HCT116 (cell line): ENCODE measurements at regions not wholly inside any gene's neighbourhood (a gene's known extent, or its start where the extent isn't known, plus 50 kb on each side); places are given as distances from the start of the nearest gene placed in this dataset.

Experiments used
- ATAC-seq: fragments of 200-7000 bp; cut with Tn5 transposase; 2 replicates; pipeline ENCODE4 v1.9.1; 2020; ENCODE audit warnings: mild to moderate bottlenecking, moderate library complexity
- BruUV-seq: library from RNA; stranded (reverse); fragments of 400-500 nt; replicated peaks from 2 replicates; lab custom pipeline; 2021; lab: Mats Ljungman, UMichigan
- CTCF ChIA-PET: fragments of 300-600 bp; sonication (Branson Sonifier 250); formaldehyde crosslinking; loops from one replicate; lab custom pipeline; 2021; ENCODE audit warnings: antibody characterized with exemption; lab: Charles Lee
- POLR2A ChIA-PET: fragments of 300-600, 350-600 bp; sonication (Branson Sonifier 250); formaldehyde crosslinking; loops from one replicate; lab custom pipeline; 2021; ENCODE audit warnings: antibody characterized with exemption; lab: Charles Lee
- RAD21 ChIA-PET, 2 experiments: fragments of 300-600 bp; sonication (Branson Sonifier 250); formaldehyde crosslinking; loops; one replicate each; lab custom pipeline; 2023; ENCODE audit warnings: low total read pairs in 2 of 2; ENCODE audit not compliant: uncharacterized antibody in 2 of 2, unreplicated experiment in 2 of 2, low non-redundant PET in 1 of 2; lab: Charles Lee
- DNase-seq: peaks from one replicate; pipeline ENCODE4 v3.0.0-alpha.2; 2010; ENCODE audit warnings: low read depth, low spot score
- H2AFZ ChIP-seq: fragments of 200-600 bp; shearing (Covaris generic), sonication (generic); 2 replicates; pipeline ENCODE4 v1.6.1; 2017; ENCODE audit warnings: low read depth, mixed run types, mixed read lengths, antibody characterized with exemption, low read length; ENCODE audit not compliant: poor library complexity, severe bottlenecking
- H3K27ac ChIP-seq: 2 replicates; pipeline ENCODE4 v1.5.1; 2012; ENCODE audit warnings: low read depth, low read length
- H3K27me3 ChIP-seq: fragments of 200-600 bp; sonication (generic); 2 replicates; pipeline ENCODE4 v1.6.1; 2016; ENCODE audit warnings: mixed run types, low read length, mixed read lengths; ENCODE audit not compliant: insufficient read depth
- H3K36me3 ChIP-seq, 2 experiments: fragments of 200-500 bp in 1 of 2; fragments of 200-600 bp in 1 of 2; sonication (Bioruptor generic) in 1 of 2; sonication (generic) in 1 of 2; 2 replicates each; pipeline versions ENCODE4 v1.5.1 to v1.6.1; 2014 to 2016; ENCODE audit warnings: low read length in 2 of 2, inconsistent platforms in 1 of 2, mixed read lengths in 1 of 2, mixed run types in 1 of 2; ENCODE audit not compliant: insufficient read depth in 2 of 2, control insufficient read depth in 1 of 2
- H3K4me1 ChIP-seq, 2 experiments: fragments of 200-600 bp in 1 of 2; sonication (generic) in 1 of 2; 2 replicates each; pipeline versions ENCODE4 v1.5.1 to v1.6.1; 2012 to 2017; ENCODE audit warnings: low read length in 2 of 2, inconsistent platforms in 1 of 2, mild to moderate bottlenecking in 1 of 2, mixed read lengths in 1 of 2, mixed run types in 1 of 2, moderate library complexity in 1 of 2; ENCODE audit not compliant: insufficient read depth in 2 of 2, control insufficient read depth in 1 of 2
- H3K4me2 ChIP-seq: fragments of 200-600 bp; sonication (generic); 2 replicates; pipeline ENCODE4 v1.6.1; 2017; ENCODE audit warnings: mixed run types, low read length, mixed read lengths
- H3K4me3 ChIP-seq, 2 experiments: fragments of 200-600 bp in 1 of 2; sonication (generic) in 1 of 2; replicated peaks in 1 of 2; 2 replicates each; pipeline ENCODE4 v1.5.1; 2011 to 2016; ENCODE audit warnings: low read length in 2 of 2, control low read depth in 1 of 2, low read depth in 1 of 2, mild to moderate bottlenecking in 1 of 2, mixed read lengths in 1 of 2, mixed run types in 1 of 2
- H3K79me2 ChIP-seq: fragments of 200-600 bp; sonication (generic); 2 replicates; pipeline ENCODE4 v1.6.1; 2017; ENCODE audit warnings: mild to moderate bottlenecking, mixed run types, low read length, moderate library complexity, mixed read lengths; ENCODE audit not compliant: insufficient read depth
- H3K9ac ChIP-seq: fragments of 200-600 bp; sonication (generic); 2 replicates; pipeline ENCODE4 v1.6.1; 2016; ENCODE audit warnings: low read length, mixed read lengths
- H3K9me2 ChIP-seq: fragments of 200-600 bp; sonication (generic), shearing (Covaris generic); 2 replicates; pipeline ENCODE4 v1.6.1; 2017; ENCODE audit warnings: mixed run types, mild to moderate bottlenecking, moderate library complexity; ENCODE audit not compliant: insufficient read depth
- H3K9me3 ChIP-seq, 2 experiments: fragments of 200-500 bp in 1 of 2; fragments of 200-600 bp in 1 of 2; sonication (Bioruptor generic) in 1 of 2; sonication (generic) in 1 of 2; 2 replicates each; pipeline ENCODE4 v1.6.1; 2014 to 2017; ENCODE audit warnings: low read length in 2 of 2, mixed read lengths in 2 of 2, inconsistent platforms in 1 of 2, low read depth in 1 of 2, mild to moderate bottlenecking in 1 of 2, mixed run types in 1 of 2, moderate library complexity in 1 of 2; ENCODE audit not compliant: control insufficient read depth in 1 of 2, insufficient read depth in 1 of 2
- H4K20me1 ChIP-seq: fragments of 200-600 bp; sonication (generic), shearing (Covaris generic); 2 replicates; pipeline ENCODE4 v1.6.1; 2017; ENCODE audit warnings: mixed run types, mild to moderate bottlenecking, moderate library complexity; ENCODE audit not compliant: insufficient read depth
- CBX3 ChIP-seq: IDR thresholded peaks from 2 replicates; pipeline ENCODE4 v1.6.1; 2012; ENCODE audit warnings: low read depth
- CEBPB ChIP-seq: IDR thresholded peaks from 2 replicates; pipeline ENCODE4 v1.6.1; 2012; ENCODE audit warnings: low read depth
- ELF1 ChIP-seq: IDR thresholded peaks from 2 replicates; pipeline ENCODE4 v1.6.1; 2012; ENCODE audit warnings: low read depth, borderline replicate concordance
- FOSL1 ChIP-seq: IDR thresholded peaks from 2 replicates; pipeline ENCODE4 v1.6.1; 2012; ENCODE audit warnings: low read depth
- JUND ChIP-seq: IDR thresholded peaks from 2 replicates; pipeline ENCODE4 v1.6.1; 2012
- POLR2A ChIP-seq: IDR thresholded peaks from 2 replicates; pipeline ENCODE4 v1.7.0; 2011; ENCODE audit warnings: borderline replicate concordance; ENCODE audit not compliant: insufficient read depth, insufficient read length; ENCODE audit errors: extremely low read depth
- SIN3A ChIP-seq: IDR thresholded peaks from 2 replicates; pipeline ENCODE4 v1.6.1; 2012; ENCODE audit warnings: low read depth
- SP1 ChIP-seq: IDR thresholded peaks from 2 replicates; pipeline ENCODE4 v1.6.1; 2012; ENCODE audit warnings: low read depth
- TCF7L2 ChIP-seq: IDR thresholded peaks from 2 replicates; pipeline ENCODE4 v1.7.0; 2011; ENCODE audit warnings: borderline replicate concordance, inconsistent platforms; ENCODE audit not compliant: insufficient read depth, insufficient read length; ENCODE audit errors: extremely low read depth
- YY1 ChIP-seq: IDR thresholded peaks from 2 replicates; pipeline ENCODE4 v1.6.1; 2011; ENCODE audit warnings: low read length, low read depth, moderate library complexity, mild to moderate bottlenecking; ENCODE audit not compliant: insufficient replicate concordance; ENCODE audit errors: extremely low read depth
- ZBTB33 ChIP-seq: IDR thresholded peaks from 2 replicates; pipeline ENCODE4 v1.6.1; 2011; ENCODE audit warnings: mild to moderate bottlenecking, low read length, moderate library complexity; ENCODE audit not compliant: insufficient replicate concordance; ENCODE audit errors: extremely low read depth
- ZFX ChIP-seq: fragments of 450-650 bp; IDR thresholded peaks from 2 replicates; pipeline ENCODE4 v1.6.1; 2017
- ZNF274 ChIP-seq: fragments of 200-500 bp; sonication (Bioruptor generic); IDR thresholded peaks from 2 replicates; pipeline ENCODE4 v1.6.1; 2014; ENCODE audit warnings: mild to moderate bottlenecking, low read depth, low read length, inconsistent platforms
- intact Hi-C: fragments of 100-400 bp; cut with micrococcal nuclease; formaldehyde crosslinking; loops from 2 replicates; pipeline ENCODE4 v1.10.0; 2022
- TF ChIP-seq, protein P1 (sequence below): IDR thresholded peaks from 2 replicates; pipeline ENCODE4 v1.6.1; 2012
- TF ChIP-seq, protein P2 (sequence below): IDR thresholded peaks from 2 replicates; pipeline ENCODE4 v1.6.1; 2012
- TF ChIP-seq, protein P3 (sequence below): IDR thresholded peaks from 2 replicates; pipeline ENCODE4 v1.6.1; 2012; ENCODE audit warnings: low read depth

GRCh38 chr11:8785457-8785856 is 102.9 kb downstream of the RPL27A start:
- ChIA-PET CTCF (no interaction called here), RAD21 (no interaction called here), POLR2A (no interaction called here)
- no peaks in the 10 kb centered on the region for H3K9me3 ChIP-seq
- no peaks in the 10 kb centered on the region for H3K4me1 ChIP-seq
- intact Hi-C loops, result no loop called here
- H3K4me2 ChIP-seq, result no peak overlapping the region
- DNase-seq (no peak), ATAC-seq (no peak)
- H3K27me3 ChIP-seq, result no peaks in the 10 kb centered on the region
- no peak overlapping the region for H2AFZ ChIP-seq
- H3K36me3 ChIP-seq, result no peaks in the 10 kb centered on the region
- no peak overlapping the region for H3K4me3 ChIP-seq
- H4K20me1 ChIP-seq, result no peaks in the 10 kb centered on the region
- no peak overlapping the region for H3K27ac ChIP-seq
- H3K9ac ChIP-seq, result no peak overlapping the region
- no TSS peak for BruUV-seq
- no peaks in the 10 kb centered on the region for H3K79me2 ChIP-seq
- no peak for TF ChIP-seq ZBTB33
- TF ChIP-seq TCF7L2, result no peak
- TF ChIP-seq CBX3, result no peak
- TF ChIP-seq, protein P1, sequence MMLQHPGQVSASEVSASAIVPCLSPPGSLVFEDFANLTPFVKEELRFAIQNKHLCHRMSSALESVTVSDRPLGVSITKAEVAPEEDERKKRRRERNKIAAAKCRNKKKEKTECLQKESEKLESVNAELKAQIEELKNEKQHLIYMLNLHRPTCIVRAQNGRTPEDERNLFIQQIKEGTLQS, result no peak
- TF ChIP-seq CEBPB, result no peak
- no peak for TF ChIP-seq ELF1
- TF ChIP-seq, protein P2, sequence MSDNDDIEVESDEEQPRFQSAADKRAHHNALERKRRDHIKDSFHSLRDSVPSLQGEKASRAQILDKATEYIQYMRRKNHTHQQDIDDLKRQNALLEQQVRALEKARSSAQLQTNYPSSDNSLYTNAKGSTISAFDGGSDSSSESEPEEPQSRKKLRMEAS, result no peak
- no peak for TF ChIP-seq FOSL1
- TF ChIP-seq ZFX, result no peak
- H3K9me2 ChIP-seq, result no peaks in the 10 kb centered on the region

- no peaks in the 10 kb centered on the region for H4K20me1 ChIP-seq
- no peaks in the 10 kb centered on the region for H3K79me2 ChIP-seq
- no peak overlapping the region for H3K4me2 ChIP-seq
- no peak overlapping the region for H3K4me3 ChIP-seq
- CTCF ChIA-PET, result no interaction called here
- RAD21 ChIA-PET, result no interaction called here
- no peak overlapping the region for H3K9ac ChIP-seq
- intact Hi-C loops, result no loop called here
- H3K9me3 ChIP-seq, result no peaks in the 10 kb centered on the region
- ATAC-seq, result no peak
- H2AFZ ChIP-seq, result no peak overlapping the region
- BruUV-seq, result no TSS peak
- no peak for DNase-seq
- H3K36me3 ChIP-seq, result no peaks in the 10 kb centered on the region
- H3K27me3 ChIP-seq, result no peaks in the 10 kb centered on the region
- POLR2A ChIA-PET, result no interaction called here
- no peak overlapping the region for H3K27ac ChIP-seq
- no peaks in the 10 kb centered on the region for H3K4me1 ChIP-seq
- H3K9me2 ChIP-seq, result no peaks in the 10 kb centered on the region
- TF ChIP-seq POLR2A (no peak), JUND (no peak), YY1 (no peak), ELF1 (no peak), CEBPB (no peak), FOSL1 (no peak), SP1 (no peak), SIN3A (no peak), ZNF274 (no peak)
- TF ChIP-seq, protein P3, sequence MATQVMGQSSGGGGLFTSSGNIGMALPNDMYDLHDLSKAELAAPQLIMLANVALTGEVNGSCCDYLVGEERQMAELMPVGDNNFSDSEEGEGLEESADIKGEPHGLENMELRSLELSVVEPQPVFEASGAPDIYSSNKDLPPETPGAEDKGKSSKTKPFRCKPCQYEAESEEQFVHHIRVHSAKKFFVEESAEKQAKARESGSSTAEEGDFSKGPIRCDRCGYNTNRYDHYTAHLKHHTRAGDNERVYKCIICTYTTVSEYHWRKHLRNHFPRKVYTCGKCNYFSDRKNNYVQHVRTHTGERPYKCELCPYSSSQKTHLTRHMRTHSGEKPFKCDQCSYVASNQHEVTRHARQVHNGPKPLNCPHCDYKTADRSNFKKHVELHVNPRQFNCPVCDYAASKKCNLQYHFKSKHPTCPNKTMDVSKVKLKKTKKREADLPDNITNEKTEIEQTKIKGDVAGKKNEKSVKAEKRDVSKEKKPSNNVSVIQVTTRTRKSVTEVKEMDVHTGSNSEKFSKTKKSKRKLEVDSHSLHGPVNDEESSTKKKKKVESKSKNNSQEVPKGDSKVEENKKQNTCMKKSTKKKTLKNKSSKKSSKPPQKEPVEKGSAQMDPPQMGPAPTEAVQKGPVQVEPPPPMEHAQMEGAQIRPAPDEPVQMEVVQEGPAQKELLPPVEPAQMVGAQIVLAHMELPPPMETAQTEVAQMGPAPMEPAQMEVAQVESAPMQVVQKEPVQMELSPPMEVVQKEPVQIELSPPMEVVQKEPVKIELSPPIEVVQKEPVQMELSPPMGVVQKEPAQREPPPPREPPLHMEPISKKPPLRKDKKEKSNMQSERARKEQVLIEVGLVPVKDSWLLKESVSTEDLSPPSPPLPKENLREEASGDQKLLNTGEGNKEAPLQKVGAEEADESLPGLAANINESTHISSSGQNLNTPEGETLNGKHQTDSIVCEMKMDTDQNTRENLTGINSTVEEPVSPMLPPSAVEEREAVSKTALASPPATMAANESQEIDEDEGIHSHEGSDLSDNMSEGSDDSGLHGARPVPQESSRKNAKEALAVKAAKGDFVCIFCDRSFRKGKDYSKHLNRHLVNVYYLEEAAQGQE, result no peak
- TF ChIP-seq, protein P2, result no peak
Measured at GRCh38 chr11:8785998-8786397, 103.4 kb downstream of the RPL27A start.
